ENCODE measurements at regions not wholly inside any gene's neighbourhood (a gene's known extent, or its start where the extent isn't known, plus 50 kb on each side); places are given as distances from the start of the nearest gene placed in this dataset.

GRCh38 chr9:108691614-108692013, 164.2 kb downstream of the ACTL7B start:
- CTCF ChIA-PET: interaction anchor here (0.6 kb wide), 1 partner anchor 27 kb away, joined by 3 read pairs; no protein-coding TSS in a partner anchor
- no peak for TF ChIP-seq CTCF (IDR thresholded peaks at IDR 0.05; ENCODE audit: insufficient read depth, low read length, missing control alignments)
- no peak overlapping the region for H3K4me3 ChIP-seq (ENCODE audit: low read depth, low read length)
- POLR2A ChIA-PET: no interaction called here
- no peak for DNase-seq (ENCODE audit: low read depth, low spot score)

GRCh38 chr9:108688676-108689075, 167.1 kb downstream of the ACTL7B start:
- CTCF ChIA-PET: no interaction called here
- DNase-seq (ENCODE audit: low read depth, low spot score): no peak
- TF ChIP-seq CTCF (IDR thresholded peaks at IDR 0.05; ENCODE audit: insufficient read depth, low read length, missing control alignments): no peak

GRCh38 chr9:108688051-108688450, 167.7 kb downstream of the ACTL7B start:
- no peak overlapping the region for H3K4me3 ChIP-seq (ENCODE audit: low read depth, low read length)
- TF ChIP-seq CTCF (IDR thresholded peaks at IDR 0.05; ENCODE audit: insufficient read depth, low read length, missing control alignments): no peak
- ChIA-PET POLR2A (no interaction called here), CTCF (no interaction called here)
- no peak for DNase-seq (ENCODE audit: low read depth, low spot score)

More at GRCh38 chr9:108688676-108689075, 167.1 kb downstream of the ACTL7B start:
- POLR2A ChIA-PET: no interaction called here
- no peak overlapping the region for H3K4me3 ChIP-seq (ENCODE audit: low read depth, low read length)

GRCh38 chr9:108687006-108687987, 168.5 kb downstream of the ACTL7B start:
- no peak for TF ChIP-seq CTCF (IDR thresholded peaks at IDR 0.05; ENCODE audit: insufficient read depth, low read length, missing control alignments)
- H3K4me3 ChIP-seq (ENCODE audit: low read depth, low read length): no peak overlapping the region
- ChIA-PET CTCF (interaction anchor here (1.2 kb wide), 1 partner anchor 74 kb away, joined by 7 read pairs; no protein-coding TSS in a partner anchor), POLR2A (no interaction called here)
- peak; percentile 34 for DNase-seq (ENCODE audit: low read depth, low spot score)

GRCh38 chr9:108684288-108685025, 171.3 kb downstream of the ACTL7B start:
- TF ChIP-seq CTCF (IDR thresholded peaks at IDR 0.05; ENCODE audit: insufficient read depth, low read length, missing control alignments): no peak
- H3K4me3 ChIP-seq (ENCODE audit: low read depth, low read length): no peak overlapping the region
- no peak for DNase-seq (ENCODE audit: low read depth, low spot score)
- ChIA-PET POLR2A (no interaction called here), CTCF (interaction anchor here (1.1 kb wide), 1 partner anchor 522 kb away, joined by 3 read pairs; no protein-coding TSS in a partner anchor)

- CTCF ChIA-PET: no interaction called here
- no peak for TF ChIP-seq CTCF (IDR thresholded peaks at IDR 0.05; ENCODE audit: insufficient read depth, low read length, missing control alignments)
- DNase-seq (ENCODE audit: low read depth, low spot score): no peak
These were observed 172.5 kb downstream of the ACTL7B start for GRCh38 chr9:108683245-108683644.

More at GRCh38 chr9:108683245-108683644, 172.5 kb downstream of the ACTL7B start:
- POLR2A ChIA-PET: no interaction called here
- H3K4me3 ChIP-seq (ENCODE audit: low read depth, low read length): no peak overlapping the region
